HCT116 (cell line): ENCODE measurements at regions not wholly inside any gene's neighbourhood (a gene's known extent, or its start where the extent isn't known, plus 50 kb on each side); places are given as distances from the start of the nearest gene placed in this dataset.

Experiments
- CEBPB ChIP-seq: IDR thresholded peaks from 2 replicates; pipeline ENCODE4 v1.6.1; 2012; ENCODE audit warnings: low read depth
- CTCF ChIP-seq, 3 experiments: fragments of 200-600 bp in 1 of 3; sonication (generic) in 1 of 3; IDR thresholded peaks in 2 of 3; conservative IDR thresholded peaks in 1 of 3; 2 replicates each; pipeline ENCODE4 v1.5.1; 2012 to 2017; ENCODE audit warnings: low read depth in 2 of 3, low read length in 2 of 3, antibody characterized with exemption in 1 of 3, borderline replicate concordance in 1 of 3, control low read depth in 1 of 3, mild to moderate bottlenecking in 1 of 3, mixed read lengths in 1 of 3, mixed run types in 1 of 3, moderate library complexity in 1 of 3; ENCODE audit not compliant: insufficient read depth in 1 of 3
- ELF1 ChIP-seq: IDR thresholded peaks from 2 replicates; pipeline ENCODE4 v1.6.1; 2012; ENCODE audit warnings: low read depth, borderline replicate concordance
- EZH2 ChIP-seq: fragments of 200-600 bp; sonication (generic); IDR thresholded peaks from 2 replicates; pipeline ENCODE4 v1.6.1; 2017; ENCODE audit warnings: antibody characterized with exemption, mixed run types
- EZH2phosphoT487 ChIP-seq: fragments of 200-600 bp; IDR thresholded peaks from 2 replicates; pipeline ENCODE4 v1.6.1; 2018; ENCODE audit warnings: antibody characterized with exemption, borderline replicate concordance
- POLR2A ChIP-seq: IDR thresholded peaks from 2 replicates; pipeline ENCODE4 v1.7.0; 2011; ENCODE audit warnings: borderline replicate concordance; ENCODE audit not compliant: insufficient read depth, insufficient read length; ENCODE audit errors: extremely low read depth
- RAD21 ChIP-seq: IDR thresholded peaks from 2 replicates; pipeline ENCODE4 v1.6.1; 2012; ENCODE audit warnings: low read depth, mild to moderate bottlenecking
- REST ChIP-seq: IDR thresholded peaks from 2 replicates; pipeline ENCODE4 v1.6.1; 2012; ENCODE audit warnings: low read depth
- SRF ChIP-seq: IDR thresholded peaks from 2 replicates; pipeline ENCODE4 v1.6.1; 2012; ENCODE audit warnings: low read depth
- TCF7L2 ChIP-seq: IDR thresholded peaks from 2 replicates; pipeline ENCODE4 v1.7.0; 2011; ENCODE audit warnings: borderline replicate concordance, inconsistent platforms; ENCODE audit not compliant: insufficient read depth, insufficient read length; ENCODE audit errors: extremely low read depth
- ZBTB33 ChIP-seq: IDR thresholded peaks from 2 replicates; pipeline ENCODE4 v1.6.1; 2011; ENCODE audit warnings: mild to moderate bottlenecking, low read length, moderate library complexity; ENCODE audit not compliant: insufficient replicate concordance; ENCODE audit errors: extremely low read depth
- TF ChIP-seq, protein P1 (sequence below): IDR thresholded peaks from 2 replicates; pipeline ENCODE4 v1.6.1; 2012
- TF ChIP-seq, protein P2 (sequence below): IDR thresholded peaks from 2 replicates; pipeline ENCODE4 v1.6.1; 2012

DNA sequence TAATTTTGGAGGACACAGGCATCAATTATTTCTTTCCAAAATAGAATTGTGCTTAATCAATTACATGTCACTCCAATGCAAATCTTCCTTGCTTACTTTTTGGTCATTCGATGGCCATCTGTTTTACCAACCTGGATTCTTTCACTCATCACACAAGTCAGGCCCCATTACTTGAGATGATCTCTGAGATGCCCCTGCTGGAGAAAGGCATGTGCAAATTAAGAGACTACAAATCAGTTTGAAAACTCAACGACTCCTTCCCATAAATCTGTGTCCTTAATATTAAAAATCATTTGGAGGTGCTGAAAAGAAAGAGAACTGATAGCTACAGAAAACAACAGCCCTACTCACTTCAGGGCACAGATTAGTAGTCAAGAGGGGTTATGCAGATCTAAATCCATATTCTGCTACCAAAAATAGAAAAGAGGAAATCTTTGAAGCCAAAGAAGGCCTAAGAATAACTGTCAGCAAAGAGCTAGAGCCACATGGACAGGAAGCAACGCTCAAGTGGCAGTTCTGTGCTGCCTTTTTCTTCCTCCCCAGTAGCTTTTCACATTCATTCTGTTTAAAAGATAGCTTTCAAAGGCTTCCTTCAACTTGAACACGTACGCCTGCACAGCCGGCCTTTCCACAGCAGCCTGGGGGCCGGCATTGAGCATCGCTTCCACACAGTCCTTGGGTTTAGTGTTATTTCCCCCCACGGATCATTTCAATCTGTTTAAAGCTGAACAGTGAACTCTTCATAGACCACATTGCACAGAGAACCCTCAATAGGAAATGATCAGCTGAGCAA lies 79.3 kb upstream of the MAP3K1 start:
- no peak for TF ChIP-seq RAD21
- TF ChIP-seq CTCF (IDR thresholded peaks at IDR 0.05 in 2 of 3, conservative IDR thresholded peaks at IDR 0.05 in 1 of 3; ENCODE audit: borderline replicate concordance in 1 of 3, insufficient read depth in 1 of 3, low read depth in 2 of 3, low read length in 2 of 3): no peak
- TF ChIP-seq, protein P1, sequence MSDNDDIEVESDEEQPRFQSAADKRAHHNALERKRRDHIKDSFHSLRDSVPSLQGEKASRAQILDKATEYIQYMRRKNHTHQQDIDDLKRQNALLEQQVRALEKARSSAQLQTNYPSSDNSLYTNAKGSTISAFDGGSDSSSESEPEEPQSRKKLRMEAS: no peak
- no peak for TF ChIP-seq REST
- no peak for TF ChIP-seq ELF1
- TF ChIP-seq EZH2phosphoT487: no peak
- no peak for TF ChIP-seq TCF7L2
- TF ChIP-seq EZH2: no peak
- TF ChIP-seq, protein P2, sequence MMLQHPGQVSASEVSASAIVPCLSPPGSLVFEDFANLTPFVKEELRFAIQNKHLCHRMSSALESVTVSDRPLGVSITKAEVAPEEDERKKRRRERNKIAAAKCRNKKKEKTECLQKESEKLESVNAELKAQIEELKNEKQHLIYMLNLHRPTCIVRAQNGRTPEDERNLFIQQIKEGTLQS: no peak
- no peak for TF ChIP-seq SRF
- no peak for TF ChIP-seq POLR2A
- TF ChIP-seq ZBTB33: no peak
- no peak for TF ChIP-seq CEBPB
